ENCODE measurements at regions not wholly inside any gene's neighbourhood (a gene's known extent, or its start where the extent isn't known, plus 50 kb on each side); places are given as distances from the start of the nearest gene placed in this dataset.

DNA sequence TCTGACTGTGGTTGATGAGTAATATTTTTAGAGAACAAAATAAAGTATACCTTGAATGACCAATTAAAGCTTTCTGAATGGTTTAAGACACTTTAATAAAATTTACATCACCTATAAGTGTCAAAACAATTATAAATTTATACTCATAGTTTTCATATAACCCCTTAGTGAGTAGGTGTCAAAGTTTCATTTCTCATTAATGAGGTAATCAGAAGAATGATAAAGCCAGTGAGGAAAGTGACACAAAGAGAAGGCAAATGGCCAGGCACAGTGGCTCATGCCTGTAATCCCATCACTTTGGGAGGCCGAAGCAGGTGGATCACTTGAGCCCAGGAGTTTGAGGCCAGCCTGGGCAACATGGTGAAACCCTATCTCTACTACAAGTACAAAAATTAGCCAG lies 60.8 kb upstream of the CTLA4 start:
- TF ChIP-seq, protein P1, sequence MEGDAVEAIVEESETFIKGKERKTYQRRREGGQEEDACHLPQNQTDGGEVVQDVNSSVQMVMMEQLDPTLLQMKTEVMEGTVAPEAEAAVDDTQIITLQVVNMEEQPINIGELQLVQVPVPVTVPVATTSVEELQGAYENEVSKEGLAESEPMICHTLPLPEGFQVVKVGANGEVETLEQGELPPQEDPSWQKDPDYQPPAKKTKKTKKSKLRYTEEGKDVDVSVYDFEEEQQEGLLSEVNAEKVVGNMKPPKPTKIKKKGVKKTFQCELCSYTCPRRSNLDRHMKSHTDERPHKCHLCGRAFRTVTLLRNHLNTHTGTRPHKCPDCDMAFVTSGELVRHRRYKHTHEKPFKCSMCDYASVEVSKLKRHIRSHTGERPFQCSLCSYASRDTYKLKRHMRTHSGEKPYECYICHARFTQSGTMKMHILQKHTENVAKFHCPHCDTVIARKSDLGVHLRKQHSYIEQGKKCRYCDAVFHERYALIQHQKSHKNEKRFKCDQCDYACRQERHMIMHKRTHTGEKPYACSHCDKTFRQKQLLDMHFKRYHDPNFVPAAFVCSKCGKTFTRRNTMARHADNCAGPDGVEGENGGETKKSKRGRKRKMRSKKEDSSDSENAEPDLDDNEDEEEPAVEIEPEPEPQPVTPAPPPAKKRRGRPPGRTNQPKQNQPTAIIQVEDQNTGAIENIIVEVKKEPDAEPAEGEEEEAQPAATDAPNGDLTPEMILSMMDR (CRISPR knock-in tag; IDR thresholded peaks at IDR 0.05) = no peak
- no peak for TF ChIP-seq KDM1A (CRISPR knock-in tag; IDR thresholded peaks at IDR 0.05)
- TF ChIP-seq, protein P2, sequence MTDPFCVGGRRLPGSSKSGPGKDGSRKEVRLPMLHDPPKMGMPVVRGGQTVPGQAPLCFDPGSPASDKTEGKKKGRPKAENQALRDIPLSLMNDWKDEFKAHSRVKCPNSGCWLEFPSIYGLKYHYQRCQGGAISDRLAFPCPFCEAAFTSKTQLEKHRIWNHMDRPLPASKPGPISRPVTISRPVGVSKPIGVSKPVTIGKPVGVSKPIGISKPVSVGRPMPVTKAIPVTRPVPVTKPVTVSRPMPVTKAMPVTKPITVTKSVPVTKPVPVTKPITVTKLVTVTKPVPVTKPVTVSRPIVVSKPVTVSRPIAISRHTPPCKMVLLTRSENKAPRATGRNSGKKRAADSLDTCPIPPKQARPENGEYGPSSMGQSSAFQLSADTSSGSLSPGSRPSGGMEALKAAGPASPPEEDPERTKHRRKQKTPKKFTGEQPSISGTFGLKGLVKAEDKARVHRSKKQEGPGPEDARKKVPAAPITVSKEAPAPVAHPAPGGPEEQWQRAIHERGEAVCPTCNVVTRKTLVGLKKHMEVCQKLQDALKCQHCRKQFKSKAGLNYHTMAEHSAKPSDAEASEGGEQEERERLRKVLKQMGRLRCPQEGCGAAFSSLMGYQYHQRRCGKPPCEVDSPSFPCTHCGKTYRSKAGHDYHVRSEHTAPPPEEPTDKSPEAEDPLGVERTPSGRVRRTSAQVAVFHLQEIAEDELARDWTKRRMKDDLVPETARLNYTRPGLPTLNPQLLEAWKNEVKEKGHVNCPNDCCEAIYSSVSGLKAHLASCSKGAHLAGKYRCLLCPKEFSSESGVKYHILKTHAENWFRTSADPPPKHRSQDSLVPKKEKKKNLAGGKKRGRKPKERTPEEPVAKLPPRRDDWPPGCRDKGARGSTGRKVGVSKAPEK (CRISPR knock-in tag; IDR thresholded peaks at IDR 0.05; ENCODE audit: borderline replicate concordance) = no peak

Data from HepG2 (cell line).